SHP77 (cell line): ENCODE measurements at regions not wholly inside any gene's neighbourhood (a gene's known extent, or its start where the extent isn't known, plus 50 kb on each side); places are given as distances from the start of the nearest gene placed in this dataset.

Experiments used
- DNase-seq, 2 experiments: peaks; one replicate each; lab custom pipeline; 2025; lab: John Stamatoyannopoulos, UW

DNA sequence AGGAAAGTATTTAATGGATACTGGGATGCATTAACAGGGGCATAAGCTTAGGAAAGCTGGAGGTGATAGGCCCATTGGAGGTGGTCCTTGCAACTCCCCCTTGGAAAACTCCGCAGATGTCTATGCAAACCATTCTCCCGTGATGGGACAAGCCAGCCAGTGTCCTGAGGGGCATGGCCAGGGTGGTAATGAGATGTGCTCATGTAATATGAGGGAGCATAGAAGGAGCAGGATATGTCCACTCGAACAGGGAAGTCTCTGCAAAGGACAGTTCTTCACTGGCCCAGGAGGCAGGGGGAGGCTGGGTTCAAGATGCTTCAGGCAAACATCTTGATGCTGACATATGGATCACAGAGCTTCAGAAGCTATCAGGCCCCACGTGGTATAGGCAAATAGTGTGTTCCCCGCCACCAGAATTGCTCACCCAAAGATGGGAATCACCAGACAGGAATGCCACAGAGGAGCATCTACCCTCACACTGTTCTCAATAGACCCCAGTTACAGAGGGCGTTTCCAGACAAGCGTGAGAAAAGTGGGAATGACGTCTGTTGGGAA, 201.6 kb upstream of the CDH4 start:
- no peak for DNase-seq

DNA sequence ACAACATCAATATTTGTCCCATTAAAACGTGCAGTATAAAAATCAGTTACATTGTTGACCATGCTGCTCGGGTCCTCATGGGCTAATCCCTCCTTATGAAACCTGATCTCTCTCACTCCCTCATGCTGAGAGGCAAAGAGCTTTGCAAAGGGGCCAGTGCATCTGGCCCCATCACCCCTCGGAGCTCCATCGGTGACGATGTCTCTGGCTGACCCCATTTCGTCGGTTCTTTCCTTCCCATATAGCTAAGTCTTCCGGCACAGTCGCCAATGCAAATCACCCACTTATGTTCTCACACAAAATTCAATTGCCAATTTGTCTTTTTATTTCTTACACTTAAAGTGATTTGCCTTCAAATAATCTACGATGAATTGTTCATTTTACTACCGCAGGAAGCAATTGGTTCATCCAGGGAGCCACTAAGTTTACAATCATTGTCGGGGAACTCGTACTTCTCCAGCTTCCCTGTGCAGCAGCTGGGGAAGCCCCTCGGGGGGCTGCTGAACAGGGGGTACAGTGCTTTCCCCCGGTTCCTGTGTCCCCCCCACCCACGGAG, 199.8 kb upstream of the CDH4 start:
- DNase-seq: no peak

GRCh38 chr20:61052776-61053442, 199.2 kb upstream of the CDH4 start:
- DNase-seq: no peak

DNA sequence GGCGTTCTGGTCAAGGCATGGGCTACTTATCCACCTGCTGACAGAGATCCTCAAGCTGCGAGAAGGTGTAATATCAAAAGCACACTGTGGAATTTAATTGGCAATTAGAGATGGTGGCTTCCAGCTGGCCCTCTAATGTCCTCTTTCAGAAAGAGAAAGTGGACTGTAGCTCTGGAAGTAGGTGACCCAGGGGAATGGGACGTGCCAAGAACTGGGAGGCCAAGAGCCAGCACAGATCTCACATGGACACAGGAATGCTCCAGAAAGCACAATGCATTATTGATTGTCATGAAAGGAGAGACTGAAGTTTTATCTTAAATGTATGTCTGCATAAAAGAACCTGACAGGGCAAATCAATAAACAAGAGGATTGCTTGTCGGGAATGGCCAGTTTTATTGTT, 198.6 kb upstream of the CDH4 start:
- no peak for DNase-seq

GRCh38 chr20:61053889-61054288, 198.2 kb upstream of the CDH4 start:
- DNase-seq: no peak

GRCh38 chr20:61054411-61054810, 197.7 kb upstream of the CDH4 start:
- DNase-seq: no peak

- no peak for DNase-seq
Observed at GRCh38 chr20:61055180-61056010, 196.7 kb upstream of the CDH4 start.

DNA sequence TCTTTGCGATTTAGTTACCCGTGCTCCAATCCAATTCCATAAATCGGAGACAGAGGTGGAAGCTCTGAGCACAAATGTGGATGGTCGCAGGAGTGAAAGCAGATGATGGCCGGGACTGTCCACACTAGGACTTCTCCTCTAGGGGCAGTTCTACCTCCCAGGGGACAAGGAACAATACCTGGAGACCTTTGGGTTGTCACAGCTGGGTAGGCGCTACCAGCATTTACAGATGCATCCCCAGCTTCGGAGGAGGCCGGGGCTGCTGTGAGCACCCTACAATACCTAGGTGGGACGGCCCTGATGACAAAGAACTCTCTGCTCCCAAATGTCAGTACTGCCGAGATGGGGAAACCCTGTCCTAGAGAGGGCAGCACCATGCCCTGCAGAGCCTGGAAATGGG, 195.9 kb upstream of the CDH4 start:
- no peak for DNase-seq

DNA sequence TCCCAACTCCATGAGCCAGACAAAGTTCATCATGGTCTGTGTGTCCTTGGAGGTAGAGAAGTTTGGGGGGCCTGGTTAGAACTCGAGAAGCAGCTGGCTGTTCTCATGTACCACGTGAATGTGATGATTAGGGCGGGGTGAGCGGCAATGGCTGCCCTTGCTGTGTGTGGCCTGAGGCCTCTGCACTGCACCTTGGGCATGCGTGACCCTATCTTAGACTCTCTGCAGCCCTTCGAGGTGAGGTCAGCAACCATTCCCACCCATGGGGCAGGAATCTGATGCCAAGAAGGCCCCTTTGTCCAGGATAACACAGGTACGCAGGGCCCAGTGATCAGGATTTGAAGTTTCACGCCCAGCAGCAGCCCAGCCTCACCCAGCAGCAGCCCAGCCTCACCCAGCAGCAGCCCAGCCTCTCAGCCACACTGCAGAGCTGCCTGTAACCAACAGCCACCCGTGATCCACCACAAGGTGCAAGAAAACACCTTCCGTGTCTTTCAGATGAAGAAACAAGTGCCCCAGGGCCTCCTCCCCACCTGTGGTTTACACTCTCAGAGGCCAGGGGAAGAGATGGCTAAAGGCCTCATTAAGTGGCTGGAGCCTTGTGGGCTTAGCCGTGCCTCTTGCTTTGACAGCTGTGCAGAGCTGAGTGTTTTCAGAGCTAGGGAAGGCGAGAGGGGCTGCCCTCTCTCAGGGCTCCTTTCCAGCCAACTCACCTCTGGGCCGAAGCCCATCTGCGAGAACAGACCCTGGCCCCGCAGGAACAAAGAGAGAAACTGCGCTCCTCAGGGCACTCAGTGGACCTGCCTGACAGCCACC, 195.2 kb upstream of the CDH4 start:
- no peak for DNase-seq

GRCh38 chr20:61057443-61058121, 194.5 kb upstream of the CDH4 start:
- no peak for DNase-seq

GRCh38 chr20:61061981-61062380, 190.1 kb upstream of the CDH4 start:
- DNase-seq: no peak

GRCh38 chr20:61065853-61066252, 186.2 kb upstream of the CDH4 start:
- DNase-seq: no peak

DNA sequence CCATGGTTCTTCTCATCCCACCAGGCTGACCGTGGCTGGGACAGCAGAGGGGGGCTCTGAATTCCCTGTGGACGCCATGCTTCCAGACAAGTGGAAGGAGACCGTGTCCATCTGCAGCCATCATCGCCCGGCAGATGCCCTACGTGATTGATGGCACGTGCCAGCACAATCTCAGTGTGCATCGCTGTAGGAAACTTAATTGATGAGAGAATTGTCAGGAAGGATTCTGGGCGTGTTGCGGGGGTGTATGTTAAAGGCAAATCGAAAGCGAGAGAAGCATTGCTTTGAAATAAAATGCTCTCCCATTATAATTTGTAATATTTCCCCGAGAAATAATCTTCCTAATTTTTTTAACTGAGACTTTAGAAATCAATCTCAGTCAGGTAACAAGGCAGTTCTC, 185.5 kb upstream of the CDH4 start:
- DNase-seq: no peak

DNA sequence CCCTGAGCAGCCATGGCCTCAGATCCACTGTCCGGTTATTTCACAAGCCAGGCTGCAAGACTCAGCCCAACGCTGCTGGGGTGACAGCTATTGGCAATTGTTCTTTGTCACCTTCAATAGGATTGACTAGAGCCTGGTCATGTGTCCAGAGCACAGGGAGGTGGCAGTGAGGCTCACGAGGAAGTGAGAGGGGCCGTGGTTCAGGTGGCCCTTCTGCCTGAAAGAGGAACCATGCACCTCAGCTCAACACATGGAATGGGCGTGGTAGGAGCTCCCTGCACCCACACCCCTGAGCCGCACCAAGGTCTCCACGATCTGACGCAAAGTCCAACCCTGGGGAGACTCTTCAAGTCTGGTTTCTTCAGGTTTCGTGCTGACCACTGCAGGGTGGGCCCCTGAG, 184.8 kb upstream of the CDH4 start:
- DNase-seq: no peak

DNA sequence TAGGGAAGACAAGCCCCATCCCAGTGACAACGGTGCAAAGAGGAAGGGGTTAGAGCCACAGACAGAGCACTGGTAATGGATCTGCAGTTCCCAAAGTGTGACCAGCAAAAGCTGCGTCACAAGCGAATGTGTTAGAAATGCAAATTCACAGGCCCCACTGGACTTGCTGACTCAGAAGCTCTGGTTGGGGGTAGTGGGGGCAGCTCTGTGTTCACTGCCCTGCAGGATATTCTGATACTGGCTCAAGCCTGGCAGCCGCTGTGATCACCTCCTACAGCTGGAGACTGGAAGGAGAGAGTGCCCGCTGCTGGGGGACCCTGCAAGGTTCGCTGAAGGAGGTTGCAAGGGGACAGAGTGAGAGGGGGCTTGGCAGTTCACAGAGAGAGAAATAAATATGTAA, 179.7 kb upstream of the CDH4 start:
- no peak for DNase-seq

GRCh38 chr20:61073376-61073775, 178.7 kb upstream of the CDH4 start:
- no peak for DNase-seq

GRCh38 chr20:61082720-61083119, 169.3 kb upstream of the CDH4 start:
- no peak for DNase-seq

DNA sequence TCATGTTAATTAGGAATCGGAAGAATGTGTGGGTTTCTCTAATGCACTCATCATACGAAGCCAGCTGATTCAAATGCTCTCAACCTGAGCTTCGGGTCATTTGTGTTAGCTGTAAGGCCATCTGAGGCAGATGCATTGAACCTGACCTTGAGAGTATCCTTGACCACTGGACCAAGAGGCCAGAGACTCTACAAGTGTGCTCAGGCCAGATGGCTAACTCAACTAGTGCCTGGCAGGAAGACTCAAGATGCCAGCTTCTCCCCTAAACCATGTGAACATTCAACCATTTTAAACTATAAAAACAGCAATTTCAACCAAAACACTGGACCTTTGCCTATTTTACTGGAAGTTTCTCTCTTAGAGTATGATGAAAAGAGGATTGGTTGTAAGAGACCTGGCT, 168.6 kb upstream of the CDH4 start:
- DNase-seq: no peak

DNA sequence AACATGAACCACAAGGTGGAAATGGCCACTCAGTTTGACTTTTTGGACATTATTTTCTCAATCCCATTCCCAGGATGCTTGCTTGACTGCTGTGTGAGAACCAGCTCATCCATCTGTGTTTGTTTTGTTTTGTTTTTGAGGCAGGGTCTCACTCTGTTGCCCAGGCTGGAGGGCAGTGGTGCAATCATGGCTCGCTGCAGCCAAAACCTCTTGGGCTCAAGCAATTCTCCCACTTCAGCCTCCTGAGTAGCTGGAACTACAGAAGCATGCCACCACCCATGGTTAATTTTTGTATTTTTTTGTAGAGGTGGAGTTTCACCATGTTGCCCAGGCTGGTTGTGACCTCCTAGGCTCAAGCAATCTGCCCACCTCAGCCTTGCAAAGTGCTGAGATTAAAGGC, 166.0 kb upstream of the CDH4 start:
- DNase-seq: no peak

DNA sequence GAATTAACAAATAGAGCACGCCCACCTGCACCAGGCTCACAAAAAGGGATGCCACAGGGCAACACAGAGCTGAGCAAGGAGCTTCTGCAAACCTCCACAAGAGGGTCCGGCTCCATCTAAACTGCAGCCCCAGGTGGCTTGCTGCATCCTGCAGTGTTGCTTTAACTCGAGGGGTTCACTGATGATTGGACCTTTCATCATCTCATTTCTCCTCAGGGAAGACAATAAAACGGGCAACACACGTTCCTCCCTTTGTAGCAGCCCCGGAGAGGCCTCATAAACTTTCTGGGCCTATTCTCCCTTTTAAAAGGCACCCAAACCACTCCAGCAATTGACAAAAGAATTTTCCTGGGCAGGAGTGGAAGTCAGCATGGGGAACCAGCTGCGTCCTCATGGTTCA, 161.5 kb upstream of the CDH4 start:
- no peak for DNase-seq

GRCh38 chr20:61092251-61092650, 159.8 kb upstream of the CDH4 start:
- DNase-seq: no peak

DNA sequence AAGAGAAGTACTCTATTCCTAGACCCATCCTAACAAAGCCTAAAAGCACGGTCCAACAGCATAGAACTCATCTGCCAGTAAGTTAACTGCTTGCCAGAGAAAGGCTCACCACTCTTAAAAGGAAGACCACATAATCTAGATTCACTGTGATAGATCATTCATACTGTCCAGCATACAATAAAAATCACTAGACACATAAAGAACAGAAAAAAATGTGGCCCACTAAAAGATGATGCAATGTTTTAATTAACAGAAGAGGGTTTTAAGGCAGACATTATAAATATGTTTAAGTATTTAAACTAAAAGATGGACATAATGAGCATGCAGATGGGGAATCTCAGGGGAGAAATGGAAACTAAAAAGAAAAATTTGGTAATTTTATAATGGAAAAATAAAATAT, 157.5 kb upstream of the CDH4 start:
- DNase-seq: no peak
